ENCODE measurements at regions not wholly inside any gene's neighbourhood (a gene's known extent, or its start where the extent isn't known, plus 50 kb on each side); places are given as distances from the start of the nearest gene placed in this dataset.

- Mint-ChIP-seq H3K36me3 (no peaks in the 10 kb centered on the region), H3K9me3 (no peaks in the 10 kb centered on the region), H3K4me1 (no peaks in the 10 kb centered on the region), H3K27ac (no peak overlapping the region), H3K4me3 (no peak overlapping the region), H3K27me3 (peaks cover 4% of the 10 kb centered on the region)
- H3K27me3 ChIP-seq (ENCODE audit: control insufficient read depth, insufficient read depth, low read length), result no peaks in the 10 kb centered on the region
- H3K4me1 ChIP-seq (ENCODE audit: control insufficient read depth, insufficient read depth, low read length, poor library complexity, severe bottlenecking), result no peaks in the 10 kb centered on the region
- H3K4me3 ChIP-seq (ENCODE audit: low read depth, low read length), result no peak overlapping the region
- no peaks in the 10 kb centered on the region for H3K9me3 ChIP-seq (ENCODE audit: control insufficient read depth in 2 of 2, low read length in 2 of 2)
- DNase-seq (no peak), ATAC-seq (ENCODE audit: low read depth in 2 of 2) (no peak)
- H3K27ac ChIP-seq (ENCODE audit: insufficient read depth, low read length, poor library complexity, severe bottlenecking), result no peak overlapping the region
- H3K36me3 ChIP-seq (ENCODE audit: control insufficient read depth, insufficient read depth, low read length), result no peaks in the 10 kb centered on the region
Measured at GRCh38 chr20:17809362-17810061, 109.7 kb downstream of the BANF2 start.

GRCh38 chr20:17808782-17809181 is 109.0 kb downstream of the BANF2 start:
- Histone ChIP-seq H3K36me3 (ENCODE audit: control insufficient read depth, insufficient read depth, low read length) (no peaks in the 10 kb centered on the region), H3K4me1 (ENCODE audit: control insufficient read depth, insufficient read depth, low read length, poor library complexity, severe bottlenecking) (no peaks in the 10 kb centered on the region), H3K9me3 (ENCODE audit: control insufficient read depth in 2 of 2, low read length in 2 of 2) (no peaks in the 10 kb centered on the region), H3K4me3 (ENCODE audit: low read depth, low read length) (no peak overlapping the region), H3K27ac (ENCODE audit: insufficient read depth, low read length, poor library complexity, severe bottlenecking) (no peak overlapping the region), H3K27me3 (ENCODE audit: control insufficient read depth, insufficient read depth, low read length) (no peaks in the 10 kb centered on the region)
- Mint-ChIP-seq H3K27me3 (peaks cover 6% of the 10 kb centered on the region), H3K27ac (no peak overlapping the region), H3K36me3 (no peaks in the 10 kb centered on the region), H3K4me1 (no peaks in the 10 kb centered on the region), H3K9me3 (no peaks in the 10 kb centered on the region), H3K4me3 (no peak overlapping the region)
- ATAC-seq (ENCODE audit: low read depth in 2 of 2) (no peak), DNase-seq (no peak)

GRCh38 chr20:17808357-17808756 is 108.6 kb downstream of the BANF2 start:
- ATAC-seq (ENCODE audit: low read depth in 2 of 2), result no peak
- Histone ChIP-seq H3K27ac (ENCODE audit: insufficient read depth, low read length, poor library complexity, severe bottlenecking) (no peak overlapping the region), H3K4me1 (ENCODE audit: control insufficient read depth, insufficient read depth, low read length, poor library complexity, severe bottlenecking) (no peaks in the 10 kb centered on the region), H3K27me3 (ENCODE audit: control insufficient read depth, insufficient read depth, low read length) (no peaks in the 10 kb centered on the region), H3K4me3 (ENCODE audit: low read depth, low read length) (no peak overlapping the region), H3K9me3 (ENCODE audit: control insufficient read depth in 2 of 2, low read length in 2 of 2) (no peaks in the 10 kb centered on the region), H3K36me3 (ENCODE audit: control insufficient read depth, insufficient read depth, low read length) (no peaks in the 10 kb centered on the region)
- Mint-ChIP-seq H3K36me3 (no peaks in the 10 kb centered on the region), H3K4me3 (no peak overlapping the region), H3K4me1 (no peaks in the 10 kb centered on the region), H3K27ac (no peak overlapping the region), H3K27me3 (peaks cover 8% of the 10 kb centered on the region), H3K9me3 (no peaks in the 10 kb centered on the region)
- no peak for DNase-seq

GRCh38 chr20:17807651-17808050 is 107.9 kb downstream of the BANF2 start:
- Histone ChIP-seq H3K9me3 (ENCODE audit: control insufficient read depth in 2 of 2, low read length in 2 of 2) (no peaks in the 10 kb centered on the region), H3K36me3 (ENCODE audit: control insufficient read depth, insufficient read depth, low read length) (no peaks in the 10 kb centered on the region), H3K4me1 (ENCODE audit: control insufficient read depth, insufficient read depth, low read length, poor library complexity, severe bottlenecking) (no peaks in the 10 kb centered on the region), H3K4me3 (ENCODE audit: low read depth, low read length) (no peak overlapping the region), H3K27me3 (ENCODE audit: control insufficient read depth, insufficient read depth, low read length) (no peaks in the 10 kb centered on the region), H3K27ac (ENCODE audit: insufficient read depth, low read length, poor library complexity, severe bottlenecking) (no peak overlapping the region)
- DNase-seq (no peak), ATAC-seq (ENCODE audit: low read depth in 2 of 2) (no peak)
- H3K36me3 Mint-ChIP-seq, result no peaks in the 10 kb centered on the region
- H3K27ac Mint-ChIP-seq, result no peak overlapping the region
- H3K9me3 Mint-ChIP-seq, result no peaks in the 10 kb centered on the region
- no peak overlapping the region for H3K4me3 Mint-ChIP-seq
- H3K4me1 Mint-ChIP-seq, result no peaks in the 10 kb centered on the region
- peaks cover 8% of the 10 kb centered on the region for H3K27me3 Mint-ChIP-seq

GRCh38 chr20:17806739-17807441 is 107.1 kb downstream of the BANF2 start:
- Mint-ChIP-seq H3K4me3 (no peak overlapping the region), H3K9me3 (no peaks in the 10 kb centered on the region), H3K36me3 (no peaks in the 10 kb centered on the region), H3K4me1 (no peaks in the 10 kb centered on the region), H3K27me3 (peaks cover 8% of the 10 kb centered on the region), H3K27ac (no peak overlapping the region)
- ATAC-seq (ENCODE audit: low read depth in 2 of 2), result no peak
- DNase-seq, result no peak
- Histone ChIP-seq H3K27me3 (ENCODE audit: control insufficient read depth, insufficient read depth, low read length) (no peaks in the 10 kb centered on the region), H3K36me3 (ENCODE audit: control insufficient read depth, insufficient read depth, low read length) (no peaks in the 10 kb centered on the region), H3K4me1 (ENCODE audit: control insufficient read depth, insufficient read depth, low read length, poor library complexity, severe bottlenecking) (no peaks in the 10 kb centered on the region), H3K4me3 (ENCODE audit: low read depth, low read length) (no peak overlapping the region), H3K27ac (ENCODE audit: insufficient read depth, low read length, poor library complexity, severe bottlenecking) (no peak overlapping the region), H3K9me3 (ENCODE audit: control insufficient read depth in 2 of 2, low read length in 2 of 2) (no peaks in the 10 kb centered on the region)

GRCh38 chr20:17806107-17806506 is 106.3 kb downstream of the BANF2 start:
- no peak for ATAC-seq (ENCODE audit: low read depth in 2 of 2)
- Mint-ChIP-seq H3K27me3 (peaks cover 8% of the 10 kb centered on the region), H3K9me3 (no peaks in the 10 kb centered on the region)

GRCh38 chr20:17803765-17804164 is 104.0 kb downstream of the BANF2 start:
- Mint-ChIP-seq H3K4me1 (no peaks in the 10 kb centered on the region), H3K4me3 (no peak overlapping the region), H3K36me3 (no peaks in the 10 kb centered on the region), H3K27me3 (peaks cover 11% of the 10 kb centered on the region), H3K9me3 (peaks cover 0 to 4% (median 0%) of the 10 kb centered on the region in 7 donors), H3K27ac (no peak overlapping the region)
- Histone ChIP-seq H3K27me3 (ENCODE audit: control insufficient read depth, insufficient read depth, low read length) (no peaks in the 10 kb centered on the region), H3K27ac (ENCODE audit: insufficient read depth, low read length, poor library complexity, severe bottlenecking) (no peak overlapping the region), H3K4me1 (ENCODE audit: control insufficient read depth, insufficient read depth, low read length, poor library complexity, severe bottlenecking) (no peaks in the 10 kb centered on the region), H3K9me3 (ENCODE audit: control insufficient read depth in 2 of 2, low read length in 2 of 2) (no peaks in the 10 kb centered on the region), H3K36me3 (ENCODE audit: control insufficient read depth, insufficient read depth, low read length) (no peaks in the 10 kb centered on the region), H3K4me3 (ENCODE audit: low read depth, low read length) (no peak overlapping the region)
- no peak for ATAC-seq (ENCODE audit: low read depth in 2 of 2)
- DNase-seq, result no peak

More at GRCh38 chr20:17806107-17806506, 106.3 kb downstream of the BANF2 start:
- Mint-ChIP-seq H3K4me3 (no peak overlapping the region), H3K36me3 (no peaks in the 10 kb centered on the region), H3K27ac (no peak overlapping the region), H3K4me1 (no peaks in the 10 kb centered on the region)
- no peak overlapping the region for H3K27ac ChIP-seq (ENCODE audit: insufficient read depth, low read length, poor library complexity, severe bottlenecking)
- H3K36me3 ChIP-seq (ENCODE audit: control insufficient read depth, insufficient read depth, low read length), result no peaks in the 10 kb centered on the region
- H3K4me1 ChIP-seq (ENCODE audit: control insufficient read depth, insufficient read depth, low read length, poor library complexity, severe bottlenecking), result no peaks in the 10 kb centered on the region
- H3K27me3 ChIP-seq (ENCODE audit: control insufficient read depth, insufficient read depth, low read length), result no peaks in the 10 kb centered on the region
- DNase-seq, result no peak
- H3K9me3 ChIP-seq (ENCODE audit: control insufficient read depth in 2 of 2, low read length in 2 of 2), result no peaks in the 10 kb centered on the region
- H3K4me3 ChIP-seq (ENCODE audit: low read depth, low read length), result no peak overlapping the region

All from CD4-positive, CD25-positive, alpha-beta regulatory T cell (primary cell).